Heart right ventricle (tissue), 16 donors: ENCODE measurements at regions not wholly inside any gene's neighbourhood (a gene's known extent, or its start where the extent isn't known, plus 50 kb on each side); places are given as distances from the start of the nearest gene placed in this dataset.
A peak's percentile ranks its signal among the peaks of the same experiment; 100 is the strongest.

Experiments
- ATAC-seq, 8 donors: fragments of 200-7000 bp; cut with Tn5 transposase; one replicate each; pipeline ENCODE4 v1.9.1; 2020; ENCODE audit warnings: mild to moderate bottlenecking in 8 of 8, moderate library complexity in 8 of 8, moderate number of reproducible peaks in 1 of 8
- DNase-seq, 2 donors: peaks; one replicate each; pipeline ENCODE4 v3.0.0-alpha.2; 2020
- H3K27ac ChIP-seq, 10 donors: fragments of 200-600 bp; sonication (generic) in 2 of 10; one replicate each; pipeline versions ENCODE4 v1.5.0 to v1.8.0; 2020 to 2022; ENCODE audit warnings: mild to moderate bottlenecking in 3 of 10
- H3K27me3 ChIP-seq, 7 donors: fragments of 200-600 bp; one replicate each; pipeline ENCODE4 v1.8.0; 2021 to 2022; ENCODE audit warnings: mild to moderate bottlenecking in 2 of 7
- H3K36me3 ChIP-seq, 9 donors: fragments of 200-600 bp; sonication (generic) in 1 of 9; one replicate each; pipeline versions ENCODE4 v1.5.0 to v1.8.0; 2020 to 2022; ENCODE audit warnings: mild to moderate bottlenecking in 2 of 9
- H3K4me1 ChIP-seq, 9 donors: fragments of 200-600 bp; sonication (generic) in 1 of 9; one replicate each; pipeline versions ENCODE4 v1.5.0 to v1.8.0; 2020 to 2022; ENCODE audit warnings: mild to moderate bottlenecking in 4 of 9
- H3K4me3 ChIP-seq, 10 donors: fragments of 200-600 bp; sonication (generic) in 2 of 10; one replicate each; pipeline versions ENCODE4 v1.5.0 to v1.8.0; 2020 to 2022; ENCODE audit warnings: mild to moderate bottlenecking in 7 of 10, moderate library complexity in 2 of 10
- H3K9me3 ChIP-seq, 11 donors: fragments of 200-600 bp in 10 of 11; sonication (generic) in 2 of 11; one replicate each; pipeline versions ENCODE4 v1.5.0 to v1.8.0; 2013 to 2022; ENCODE audit warnings: mild to moderate bottlenecking in 2 of 11, control low read depth in 1 of 11, moderate library complexity in 1 of 11
- CTCF ChIP-seq, 9 donors: fragments of 200-600 bp; sonication (generic) in 2 of 9; IDR thresholded peaks; one replicate each; pipeline versions ENCODE4 v1.5.0 to v1.8.0; 2021 to 2022; ENCODE audit warnings: antibody characterized with exemption in 9 of 9, mild to moderate bottlenecking in 5 of 9, moderate library complexity in 1 of 9
- WGBS, 2 donors: extraction: QIAGEN DNeasy Blood & Tissue Kit; methylation state at CpG; one replicate each; pipeline ENCODE4 v1.1.7; 2013; ENCODE audit warnings: inconsistent platforms in 1 of 2; 5-methylcytosine and 5-hydroxymethylcytosine counted together
- intact Hi-C, 10 donors: fragments of 100-400 bp; cut with DNase I; formaldehyde crosslinking; loops; one replicate each; pipeline versions ENCODE4 v1.11.1 to v1.14.2; 2022
- donor health status: Arrhythmogenic right ventricular cardiomyopathy.
- donor health status: ischemic (EF 13 %, LVEDD 7.1; RV severe dilation, severe dysfunction).
- donor health status: healthy with polysubstance abuse.
- donor health status: DM: no; HTN: yes; CAD: no.
- donor health status: DM: no; HTN: no; CAD: no.
- donor health status: ischemic (EF 25% LVEDD 6.9; RV normal size, moderate dysfunction).
- donor health status: ischemic (EF 25% LVEDD 5.7; RV mildly dilated, moderate dysfunction).
- donor health status: healthy.
- donor health status: DM: yes; HTN: yes; CAD: no.
- donor health status: Ischemic cardiomyopathy.
- donor health status: ischemic (EF 35%, LVEDD 5.7; RV mildly dilated, moderate dysfunction).
- donor health status: nonischemic (EF 11% LVEDD 7.7; RV severe dilation, severe dysfunction).
- donor health status: DM: yes; HTN: yes; CAD: no.
- donor health status: PGD.
- donor health status: ischemic (EF 29% LVEDD 5.4; RV normal size, mild dysfunction).
- donor health status: nonischemic (EF 23%, LVEDD 6.1; RV moderate dilation, normal function).

DNA sequence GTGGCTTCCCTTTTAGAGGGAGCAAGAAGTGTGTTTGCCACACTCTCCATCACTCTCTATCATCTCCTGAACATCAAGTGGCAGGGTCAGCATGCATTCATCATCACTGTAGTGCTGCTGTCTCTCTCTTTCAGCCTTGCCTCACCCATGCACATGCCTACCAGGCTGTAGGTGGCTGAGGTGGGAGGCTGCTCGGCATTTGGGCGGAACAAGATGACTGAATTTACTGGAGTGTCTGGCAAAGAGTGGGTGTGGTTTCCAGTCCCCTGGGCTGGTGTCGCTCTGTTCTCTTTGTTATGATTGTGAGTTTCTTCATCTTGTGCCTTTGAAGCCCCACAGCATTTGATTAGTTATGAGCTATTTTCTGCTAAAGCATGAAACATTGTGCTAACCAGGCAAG is 541.9 kb upstream of the EEF2KMT start:
- peaks cover 0 to 3% (median 0%) of the 10 kb centered on the region in 7 donors for H3K27me3 ChIP-seq
- 60 to 69% methylated on average over 3 of the region's 3 CpGs for WGBS, 2 donors
- DNase-seq (no peak), ATAC-seq (no peak)
- peaks cover 0 to 9% (median 0%) of the 10 kb centered on the region in 11 donors for H3K9me3 ChIP-seq
- H3K27ac ChIP-seq, result no peak overlapping the region
- no peaks in the 10 kb centered on the region for H3K36me3 ChIP-seq
- H3K4me3 ChIP-seq, result no peak overlapping the region
- no peaks in the 10 kb centered on the region for H3K4me1 ChIP-seq
- TF ChIP-seq CTCF (IDR thresholded peaks at IDR 0.05), result no peak
- intact Hi-C loops, result no loop called here

DNA sequence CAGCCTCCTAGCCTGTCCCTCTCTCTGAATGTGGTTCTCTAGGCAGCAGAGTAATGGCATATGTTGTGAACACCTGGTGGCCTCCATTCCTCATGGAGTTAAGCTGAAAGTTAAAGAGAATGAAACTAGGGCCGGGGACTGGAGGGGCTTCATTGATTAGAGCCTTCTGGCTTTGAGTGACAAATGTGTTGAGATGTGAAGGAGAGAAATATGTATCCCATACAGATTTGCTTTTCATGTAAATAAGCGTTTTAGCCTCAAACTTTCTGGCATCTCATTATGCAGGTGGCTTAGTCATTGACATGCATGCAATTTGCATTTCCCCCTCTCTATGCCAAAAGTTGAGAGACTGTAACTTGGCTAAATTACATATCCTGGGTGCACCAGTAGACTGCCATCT is 537.7 kb upstream of the EEF2KMT start:
- intact Hi-C loops, result no loop called here
- ATAC-seq (no peak), DNase-seq (no peak)
- TF ChIP-seq CTCF (IDR thresholded peaks at IDR 0.05), result no peak
- Histone ChIP-seq H3K4me3 (no peak overlapping the region), H3K9me3 (peaks cover 0 to 2% (median 0%) of the 10 kb centered on the region in 11 donors), H3K27me3 (peaks cover 0 to 5% (median 0%) of the 10 kb centered on the region in 7 donors), H3K27ac (no peak overlapping the region), H3K36me3 (no peaks in the 10 kb centered on the region), H3K4me1 (no peaks in the 10 kb centered on the region)
- 73 to 79% methylated on average over 2 of the region's 2 CpGs for WGBS, 2 donors

- DNase-seq (no peak), ATAC-seq (no peak)
- Histone ChIP-seq H3K27ac (no peak overlapping the region), H3K9me3 (no peaks in the 10 kb centered on the region), H3K27me3 (peaks cover 0 to 5% (median 0%) of the 10 kb centered on the region in 7 donors), H3K36me3 (no peaks in the 10 kb centered on the region), H3K4me3 (no peak overlapping the region), H3K4me1 (no peaks in the 10 kb centered on the region)
- 36 to 42% methylated on average over 2 of the region's 2 CpGs for WGBS, 2 donors
- intact Hi-C loops, result no loop called here
- TF ChIP-seq CTCF (IDR thresholded peaks at IDR 0.05), result no peak
These were observed 537.1 kb upstream of the EEF2KMT start for GRCh38 chr16:5634666-5635180.

DNA sequence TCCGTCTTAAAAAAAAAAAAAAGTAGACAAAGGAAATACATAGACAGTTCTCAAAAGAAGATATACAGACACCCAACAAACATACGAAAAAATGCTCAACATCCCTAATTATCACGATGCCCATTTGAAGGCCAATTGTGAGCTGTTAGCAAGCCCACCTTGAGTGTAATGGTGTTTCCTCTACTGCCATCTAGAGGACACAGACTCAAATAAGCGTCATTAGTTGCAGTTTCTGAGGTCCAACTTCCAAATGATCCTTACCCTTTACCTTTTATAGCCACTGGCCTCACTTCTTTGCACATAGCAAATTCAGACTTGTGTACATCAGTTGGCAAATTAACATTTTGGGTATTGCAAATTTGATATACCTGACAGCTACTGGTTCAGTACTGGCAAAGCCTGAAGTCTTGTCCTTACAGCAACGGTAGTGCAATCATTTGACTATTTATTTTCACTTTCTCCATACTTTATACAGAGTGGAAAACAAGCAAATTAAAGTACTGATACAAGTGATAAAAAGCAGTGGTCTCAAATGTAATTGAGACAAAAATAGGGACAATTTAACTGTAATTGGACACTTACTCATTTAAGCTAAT is 536.3 kb upstream of the EEF2KMT start:
- no peaks in the 10 kb centered on the region for H3K4me1 ChIP-seq
- no peak overlapping the region for H3K4me3 ChIP-seq
- intact Hi-C loops, result no loop called here
- TF ChIP-seq CTCF (IDR thresholded peaks at IDR 0.05), result peak in 8 of 9 donors; percentile 21 to 61 (median 39)
- DNase-seq (no peak), ATAC-seq (no peak)
- H3K27ac ChIP-seq, result no peak overlapping the region
- no peaks in the 10 kb centered on the region for H3K36me3 ChIP-seq
- no peaks in the 10 kb centered on the region for H3K9me3 ChIP-seq
- peaks cover 0 to 5% (median 0%) of the 10 kb centered on the region in 7 donors for H3K27me3 ChIP-seq
- WGBS, 2 donors, result 35 to 37% methylated on average over 5 of the region's 5 CpGs
